KMS-11 (cell line): ENCODE measurements at regions not wholly inside any gene's neighbourhood (a gene's known extent, or its start where the extent isn't known, plus 50 kb on each side); places are given as distances from the start of the nearest gene placed in this dataset.

Source experiments
- H2AFZ ChIP-seq: fragments of 200-600 bp; sonication (generic); 2 replicates; pipeline ENCODE4 v1.6.1; 2016; ENCODE audit warnings: antibody characterized with exemption, mixed run types, low read depth
- H3K27ac ChIP-seq: fragments of 200-600 bp; sonication (generic); 2 replicates; pipeline ENCODE4 v1.6.1; 2016; ENCODE audit warnings: mild to moderate bottlenecking, mixed run types
- H3K27me3 ChIP-seq: fragments of 200-600 bp; sonication (generic); 2 replicates; pipeline ENCODE4 v1.6.1; 2017; ENCODE audit warnings: mild to moderate bottlenecking, low read depth, mixed run types, moderate library complexity; ENCODE audit not compliant: insufficient read depth
- H3K36me3 ChIP-seq: fragments of 200-600 bp; sonication (generic); 2 replicates; pipeline ENCODE4 v1.6.1; 2017; ENCODE audit warnings: mild to moderate bottlenecking, mixed run types; ENCODE audit not compliant: insufficient read depth
- H3K4me1 ChIP-seq: fragments of 200-600 bp; sonication (generic); 2 replicates; pipeline ENCODE4 v1.6.1; 2016; ENCODE audit warnings: mild to moderate bottlenecking, low read depth, mixed run types; ENCODE audit not compliant: poor library complexity, severe bottlenecking
- H3K4me2 ChIP-seq: fragments of 200-600 bp; sonication (generic); 2 replicates; pipeline ENCODE4 v1.7.0; 2016; ENCODE audit warnings: mild to moderate bottlenecking, mixed run types
- H3K4me3 ChIP-seq: fragments of 200-600 bp; sonication (generic); IDR thresholded peaks from 2 replicates; pipeline ENCODE4 v1.6.1; 2017; ENCODE audit warnings: low read depth, low read length, mixed read lengths; ENCODE audit not compliant: insufficient read depth
- H3K79me2 ChIP-seq: fragments of 200-600 bp; sonication (generic); 2 replicates; pipeline ENCODE4 v1.6.1; 2016; ENCODE audit warnings: low read depth, mixed run types; ENCODE audit not compliant: insufficient read depth
- H3K9ac ChIP-seq: fragments of 200-600 bp; sonication (generic); 2 replicates; pipeline ENCODE4 v1.6.1; 2016; ENCODE audit warnings: mild to moderate bottlenecking, mixed run types
- H4K20me1 ChIP-seq: fragments of 200-600 bp; sonication (generic); 2 replicates; pipeline ENCODE4 v1.6.1; 2016; ENCODE audit warnings: mild to moderate bottlenecking, mixed run types; ENCODE audit not compliant: insufficient read depth
- CTCF ChIP-seq: fragments of 200-600 bp; sonication (generic); conservative IDR thresholded peaks from 2 replicates; pipeline ENCODE4 v1.6.1; 2017; ENCODE audit warnings: low read depth, mild to moderate bottlenecking, antibody characterized with exemption, low read length, moderate library complexity, mixed read lengths

GRCh38 chr22:48441553-48441850 lies 1386.2 kb downstream of the BRD1 start:
- Histone ChIP-seq H3K4me3 (no peak overlapping the region), H4K20me1 (no peaks in the 10 kb centered on the region), H3K27me3 (no peaks in the 10 kb centered on the region), H3K27ac (no peak overlapping the region), H3K9ac (no peak overlapping the region), H2AFZ (no peak overlapping the region), H3K4me1 (no peaks in the 10 kb centered on the region), H3K4me2 (no peak overlapping the region), H3K36me3 (no peaks in the 10 kb centered on the region), H3K79me2 (no peaks in the 10 kb centered on the region)
- no peak for TF ChIP-seq CTCF

- TF ChIP-seq CTCF: no peak
- Histone ChIP-seq H3K4me3 (no peak overlapping the region), H3K27me3 (no peaks in the 10 kb centered on the region), H2AFZ (no peak overlapping the region), H3K9ac (no peak overlapping the region), H3K4me2 (no peak overlapping the region), H3K36me3 (no peaks in the 10 kb centered on the region), H3K4me1 (no peaks in the 10 kb centered on the region), H3K79me2 (no peaks in the 10 kb centered on the region), H3K27ac (no peak overlapping the region), H4K20me1 (no peaks in the 10 kb centered on the region)
Observed at GRCh38 chr22:48440673-48441552, 1386.8 kb downstream of the BRD1 start.

- H3K9ac ChIP-seq: no peak overlapping the region
- no peaks in the 10 kb centered on the region for H3K27me3 ChIP-seq
- no peaks in the 10 kb centered on the region for H3K79me2 ChIP-seq
- H3K4me2 ChIP-seq: no peak overlapping the region
- H4K20me1 ChIP-seq: no peaks in the 10 kb centered on the region
- H2AFZ ChIP-seq: no peak overlapping the region
- no peak for TF ChIP-seq CTCF
- no peak overlapping the region for H3K27ac ChIP-seq
- no peaks in the 10 kb centered on the region for H3K36me3 ChIP-seq
- H3K4me3 ChIP-seq: no peak overlapping the region
- no peaks in the 10 kb centered on the region for H3K4me1 ChIP-seq
Observed at GRCh38 chr22:48440176-48440575, 1387.5 kb downstream of the BRD1 start.

GRCh38 chr22:48439560-48440135 lies 1388.0 kb downstream of the BRD1 start:
- H3K4me1 ChIP-seq: no peaks in the 10 kb centered on the region
- H3K27me3 ChIP-seq: no peaks in the 10 kb centered on the region
- no peak overlapping the region for H3K9ac ChIP-seq
- no peak overlapping the region for H3K4me2 ChIP-seq
- H2AFZ ChIP-seq: no peak overlapping the region
- no peaks in the 10 kb centered on the region for H3K79me2 ChIP-seq
- H3K36me3 ChIP-seq: no peaks in the 10 kb centered on the region
- TF ChIP-seq CTCF: no peak
- H3K27ac ChIP-seq: no peak overlapping the region
- H3K4me3 ChIP-seq: no peak overlapping the region
- H4K20me1 ChIP-seq: no peaks in the 10 kb centered on the region
